Fibroblast of lung (primary cell): ENCODE measurements at regions not wholly inside any gene's neighbourhood (a gene's known extent, or its start where the extent isn't known, plus 50 kb on each side); places are given as distances from the start of the nearest gene placed in this dataset.

Experiments
- EZH2 ChIP-seq: IDR thresholded peaks from 2 replicates; pipeline ENCODE4 v1.5.1; 2012; ENCODE audit warnings: low read length, control low read depth, mild to moderate bottlenecking; ENCODE audit errors: missing control alignments
- TF ChIP-seq, protein P1 (sequence below), 2 donors: IDR thresholded peaks in 1 of 2; conservative IDR thresholded peaks in 1 of 2; 1 replicate in 1 of 2; 2 replicates in 1 of 2; pipeline ENCODE4 v1.5.1; 2011 to 2012; ENCODE audit warnings: low read length in 2 of 2, control low read depth in 1 of 2, inconsistent platforms in 1 of 2, low read depth in 1 of 2, mild to moderate bottlenecking in 1 of 2

DNA sequence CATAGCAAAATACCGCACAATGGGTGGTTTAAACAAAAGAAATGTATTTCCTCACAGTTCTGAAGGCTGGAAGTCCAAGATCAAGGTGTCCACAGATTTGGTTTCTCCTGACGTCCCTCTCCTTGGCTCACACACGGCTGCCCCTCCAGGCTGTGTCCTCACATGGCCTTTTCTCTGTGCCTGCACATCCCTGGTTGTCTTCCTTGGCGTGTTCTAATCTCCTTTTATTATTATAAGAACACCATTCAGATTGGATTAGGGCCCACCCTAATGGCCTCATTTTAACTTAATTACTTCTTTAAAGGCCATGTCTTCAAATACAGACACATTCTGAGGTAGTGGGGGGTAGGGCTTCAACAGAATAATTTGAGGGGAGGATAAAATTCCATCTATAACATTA lies 87.9 kb downstream of the FZD1 start:
- TF ChIP-seq, protein P1, sequence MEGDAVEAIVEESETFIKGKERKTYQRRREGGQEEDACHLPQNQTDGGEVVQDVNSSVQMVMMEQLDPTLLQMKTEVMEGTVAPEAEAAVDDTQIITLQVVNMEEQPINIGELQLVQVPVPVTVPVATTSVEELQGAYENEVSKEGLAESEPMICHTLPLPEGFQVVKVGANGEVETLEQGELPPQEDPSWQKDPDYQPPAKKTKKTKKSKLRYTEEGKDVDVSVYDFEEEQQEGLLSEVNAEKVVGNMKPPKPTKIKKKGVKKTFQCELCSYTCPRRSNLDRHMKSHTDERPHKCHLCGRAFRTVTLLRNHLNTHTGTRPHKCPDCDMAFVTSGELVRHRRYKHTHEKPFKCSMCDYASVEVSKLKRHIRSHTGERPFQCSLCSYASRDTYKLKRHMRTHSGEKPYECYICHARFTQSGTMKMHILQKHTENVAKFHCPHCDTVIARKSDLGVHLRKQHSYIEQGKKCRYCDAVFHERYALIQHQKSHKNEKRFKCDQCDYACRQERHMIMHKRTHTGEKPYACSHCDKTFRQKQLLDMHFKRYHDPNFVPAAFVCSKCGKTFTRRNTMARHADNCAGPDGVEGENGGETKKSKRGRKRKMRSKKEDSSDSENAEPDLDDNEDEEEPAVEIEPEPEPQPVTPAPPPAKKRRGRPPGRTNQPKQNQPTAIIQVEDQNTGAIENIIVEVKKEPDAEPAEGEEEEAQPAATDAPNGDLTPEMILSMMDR (conservative IDR thresholded peaks at IDR 0.05 in 1 of 2, IDR thresholded peaks at IDR 0.05 in 1 of 2; ENCODE audit: low read depth in 1 of 2, low read length in 2 of 2), result no peak
- no peak for TF ChIP-seq EZH2
